Hepatocyte (in vitro differentiated cells): ENCODE measurements at regions not wholly inside any gene's neighbourhood (a gene's known extent, or its start where the extent isn't known, plus 50 kb on each side); places are given as distances from the start of the nearest gene placed in this dataset.

Source experiments
- CTCF ChIP-seq: fragments of 200-600 bp; sonication (generic); IDR thresholded peaks from 2 replicates; pipeline ENCODE4 v1.5.1; 2016; ENCODE audit warnings: antibody characterized with exemption, mild to moderate bottlenecking; ENCODE audit not compliant: poor library complexity
- EZH2 ChIP-seq: fragments of 200-600 bp; sonication (generic); IDR thresholded peaks from 2 replicates; pipeline ENCODE4 v1.6.1; 2016; ENCODE audit warnings: antibody characterized with exemption, mild to moderate bottlenecking, borderline replicate concordance
- EZH2phosphoT487 ChIP-seq: fragments of 200-600 bp; sonication (generic); IDR thresholded peaks from one replicate; pipeline ENCODE4 v1.6.1; 2018; ENCODE audit warnings: antibody characterized with exemption, mild to moderate bottlenecking, low read depth, moderate library complexity; ENCODE audit not compliant: unreplicated experiment, severe bottlenecking

GRCh38 chr1:221172841-221173240 lies 293.6 kb downstream of the HLX start:
- TF ChIP-seq CTCF, result no peak
- TF ChIP-seq EZH2, result no peak
- TF ChIP-seq EZH2phosphoT487, result no peak
